OCI-LY1 (cell line): ENCODE measurements at regions not wholly inside any gene's neighbourhood (a gene's known extent, or its start where the extent isn't known, plus 50 kb on each side); places are given as distances from the start of the nearest gene placed in this dataset.
"Not testable (repeated sequence)": the region's sequence is repeated elsewhere in the genome, so short reads cannot be mapped to it uniquely, and the experiment has no call there.

Source experiments
- H2AFZ ChIP-seq: fragments of 200-600 bp; sonication (generic), shearing (Covaris generic); 2 replicates; pipeline ENCODE4 v1.6.0; 2014; ENCODE audit warnings: antibody characterized with exemption, mild to moderate bottlenecking, low read length
- H3F3A ChIP-seq: fragments of 200-600 bp; sonication (generic), shearing (Covaris generic); 2 replicates; pipeline ENCODE4 v1.6.0; 2014; ENCODE audit warnings: mild to moderate bottlenecking, antibody characterized with exemption, low read length, moderate library complexity; ENCODE audit not compliant: insufficient read depth
- H3K27ac ChIP-seq: fragments of 200-600 bp; sonication (generic); 2 replicates; pipeline ENCODE4 v1.5.1; 2014; ENCODE audit warnings: low read length, mixed run types, mild to moderate bottlenecking, low read depth; ENCODE audit not compliant: poor library complexity, severe bottlenecking
- H3K27me3 ChIP-seq: fragments of 200-600 bp; sonication (generic); 2 replicates; pipeline ENCODE4 v1.6.0; 2014; ENCODE audit warnings: antibody characterized with exemption, mild to moderate bottlenecking, low read length, moderate library complexity; ENCODE audit not compliant: insufficient read depth
- H3K36me3 ChIP-seq: fragments of 200-600 bp; sonication (generic); 2 replicates; pipeline ENCODE4 v1.6.1; 2014; ENCODE audit warnings: mild to moderate bottlenecking, antibody characterized with exemption, low read length, moderate library complexity, mixed read lengths; ENCODE audit not compliant: insufficient read depth
- H3K4me1 ChIP-seq: fragments of 200-600 bp; sonication (generic); 2 replicates; pipeline ENCODE4 v1.5.1; 2014; ENCODE audit warnings: mild to moderate bottlenecking, low read length, moderate library complexity; ENCODE audit not compliant: insufficient read depth, severe bottlenecking
- H3K4me2 ChIP-seq: fragments of 200-600 bp; sonication (generic), shearing (Covaris generic); 2 replicates; pipeline ENCODE4 v1.6.1; 2014; ENCODE audit warnings: low read length
- H3K4me3 ChIP-seq: fragments of 200-600 bp; sonication (generic); 2 replicates; pipeline ENCODE4 v1.5.1; 2014; ENCODE audit warnings: low read length, low read depth, mild to moderate bottlenecking, mixed read lengths; ENCODE audit not compliant: poor library complexity, severe bottlenecking
- H3K79me2 ChIP-seq: fragments of 200-600 bp; shearing (Covaris generic); 2 replicates; pipeline ENCODE4 v1.6.1; 2016; ENCODE audit warnings: mixed run types, low read length, mixed read lengths; ENCODE audit not compliant: insufficient read depth
- H3K9ac ChIP-seq: fragments of 200-600 bp; sonication (generic), shearing (Covaris generic); 2 replicates; pipeline ENCODE4 v1.6.1; 2014; ENCODE audit warnings: mild to moderate bottlenecking, low read length, mixed read lengths
- H3K9me2 ChIP-seq: fragments of 200-600 bp; sonication (generic), shearing (Covaris generic); 2 replicates; pipeline ENCODE4 v1.6.1; 2014; ENCODE audit warnings: low read depth, mild to moderate bottlenecking, low read length, mixed read lengths
- H3K9me3 ChIP-seq: fragments of 200-600 bp; shearing (Covaris generic); 2 replicates; pipeline ENCODE4 v1.6.1; 2014; ENCODE audit warnings: low read length, mixed read lengths
- H4K20me1 ChIP-seq: fragments of 200-600 bp; sonication (generic), shearing (Covaris generic); 2 replicates; pipeline ENCODE4 v1.6.0; 2016; ENCODE audit warnings: mild to moderate bottlenecking, low read length; ENCODE audit not compliant: insufficient read depth

- H3K4me3 ChIP-seq, H3K27me3 ChIP-seq, H3K4me1 ChIP-seq, H3K4me2 ChIP-seq, H3K9me2 ChIP-seq, H3K9ac ChIP-seq, H3K9me3 ChIP-seq, H3F3A ChIP-seq, H2AFZ ChIP-seq, H3K27ac ChIP-seq, H3K79me2 ChIP-seq, H4K20me1 ChIP-seq, H3K36me3 ChIP-seq: not testable (repeated sequence)
Measured at GRCh38 chr7:6924523-6924922, 98.4 kb upstream of the CCZ1B start.

- not testable (repeated sequence) for H2AFZ ChIP-seq, H3F3A ChIP-seq, H3K9me2 ChIP-seq, H3K9ac ChIP-seq, H3K4me2 ChIP-seq, H4K20me1 ChIP-seq, H3K27me3 ChIP-seq, H3K4me3 ChIP-seq, H3K79me2 ChIP-seq, H3K36me3 ChIP-seq, H3K4me1 ChIP-seq, H3K27ac ChIP-seq, H3K9me3 ChIP-seq
Measured at GRCh38 chr7:6926193-6927174, 100.4 kb upstream of the CCZ1B start.

- H3K36me3 ChIP-seq, H3K9me3 ChIP-seq, H3K9ac ChIP-seq, H2AFZ ChIP-seq, H3K4me3 ChIP-seq, H3K27me3 ChIP-seq, H3K9me2 ChIP-seq, H3F3A ChIP-seq, H3K27ac ChIP-seq, H4K20me1 ChIP-seq, H3K79me2 ChIP-seq, H3K4me2 ChIP-seq, H3K4me1 ChIP-seq: not testable (repeated sequence)
Measured at GRCh38 chr7:6927643-6928042, 101.6 kb upstream of the CCZ1B start.

GRCh38 chr7:6929588-6929987 lies 103.5 kb upstream of the CCZ1B start:
- H4K20me1 ChIP-seq, H3K4me3 ChIP-seq, H3K9me2 ChIP-seq, H3K4me2 ChIP-seq, H3K27ac ChIP-seq, H3K9ac ChIP-seq, H3K27me3 ChIP-seq, H3K9me3 ChIP-seq, H3K4me1 ChIP-seq, H3F3A ChIP-seq, H3K79me2 ChIP-seq, H3K36me3 ChIP-seq, H2AFZ ChIP-seq: not testable (repeated sequence)

GRCh38 chr7:6930081-6930635 lies 104.1 kb upstream of the CCZ1B start:
- not testable (repeated sequence) for H3K9ac ChIP-seq, H3K4me2 ChIP-seq, H3K27me3 ChIP-seq, H3F3A ChIP-seq, H2AFZ ChIP-seq, H3K4me3 ChIP-seq, H3K79me2 ChIP-seq, H3K9me3 ChIP-seq, H4K20me1 ChIP-seq, H3K9me2 ChIP-seq, H3K27ac ChIP-seq, H3K36me3 ChIP-seq, H3K4me1 ChIP-seq

- not testable (repeated sequence) for H3K4me1 ChIP-seq, H3K27me3 ChIP-seq, H3K9me3 ChIP-seq, H2AFZ ChIP-seq, H3K9me2 ChIP-seq, H3K4me3 ChIP-seq, H4K20me1 ChIP-seq, H3K9ac ChIP-seq, H3K79me2 ChIP-seq, H3K4me2 ChIP-seq, H3F3A ChIP-seq, H3K36me3 ChIP-seq, H3K27ac ChIP-seq
Measured at GRCh38 chr7:6930787-6931186, 104.7 kb upstream of the CCZ1B start.

GRCh38 chr7:6931456-6931855 lies 105.4 kb upstream of the CCZ1B start:
- not testable (repeated sequence) for H3K4me2 ChIP-seq, H3K27ac ChIP-seq, H3K27me3 ChIP-seq, H4K20me1 ChIP-seq, H3K4me1 ChIP-seq, H3F3A ChIP-seq, H3K9me2 ChIP-seq, H3K36me3 ChIP-seq, H3K4me3 ChIP-seq, H3K9me3 ChIP-seq, H2AFZ ChIP-seq, H3K9ac ChIP-seq, H3K79me2 ChIP-seq
